PC-3 (cell line): ENCODE measurements at regions not wholly inside any gene's neighbourhood (a gene's known extent, or its start where the extent isn't known, plus 50 kb on each side); places are given as distances from the start of the nearest gene placed in this dataset.

Source experiments
- ATAC-seq: fragments of 200-7000 bp; cut with Tn5 transposase; 2 replicates; pipeline ENCODE4 v1.9.1; 2020; ENCODE audit warnings: mild to moderate bottlenecking, moderate library complexity
- BruUV-seq: library from RNA; stranded (reverse); fragments of 400-500 nt; replicated peaks from 2 replicates; lab custom pipeline; 2021; lab: Mats Ljungman, UMichigan
- CTCF ChIA-PET: fragments of 300-600 bp; sonication (Branson Sonifier 250); formaldehyde crosslinking; loops from one replicate; lab custom pipeline; 2022; ENCODE audit warnings: antibody characterized with exemption; lab: Charles Lee
- POLR2A ChIA-PET: fragments of 300-600 bp; sonication (Branson Sonifier 250); formaldehyde crosslinking; loops from one replicate; lab custom pipeline; 2022; ENCODE audit warnings: antibody characterized with exemption; ENCODE audit not compliant: unreplicated experiment; lab: Charles Lee
- DNase-seq: peaks from one replicate; pipeline ENCODE4 v3.0.0-alpha.2; 2015
- H2AFZ ChIP-seq: fragments of 300-600 bp; sonication (generic); 2 replicates; pipeline ENCODE4 v1.6.0; 2016; ENCODE audit warnings: antibody characterized with exemption, low read length
- H3F3A ChIP-seq: fragments of 300-600 bp; sonication (generic); one replicate; pipeline ENCODE4 v1.6.0; 2017; ENCODE audit warnings: antibody characterized with exemption, low read length, control low read depth, mild to moderate bottlenecking; ENCODE audit not compliant: unreplicated experiment
- H3K27ac ChIP-seq: fragments of 300-600 bp; sonication (generic); 2 replicates; pipeline ENCODE4 v1.5.1; 2016; ENCODE audit warnings: mild to moderate bottlenecking, low read length
- H3K27me3 ChIP-seq: fragments of 300-600 bp; sonication (generic); 2 replicates; pipeline ENCODE4 v1.6.1; 2016; ENCODE audit warnings: low read length, mixed read lengths
- H3K36me3 ChIP-seq: fragments of 300-600 bp; sonication (generic); 2 replicates; pipeline ENCODE4 v1.6.1; 2016; ENCODE audit warnings: low read depth, mixed run types, low read length, mixed read lengths
- H3K4me1 ChIP-seq: fragments of 300-600 bp; sonication (generic); 2 replicates; pipeline ENCODE4 v1.5.1; 2016; ENCODE audit warnings: low read length; ENCODE audit not compliant: insufficient read depth
- H3K4me2 ChIP-seq: fragments of 300-600 bp; sonication (generic); 2 replicates; pipeline ENCODE4 v1.6.0; 2016; ENCODE audit warnings: low read length
- H3K4me3 ChIP-seq: fragments of 300-600 bp; sonication (generic); 2 replicates; pipeline ENCODE4 v1.5.1; 2016; ENCODE audit warnings: mild to moderate bottlenecking, low read length, mixed read lengths
- H3K79me2 ChIP-seq: fragments of 300-600 bp; sonication (generic); 2 replicates; pipeline ENCODE4 v1.6.1; 2017; ENCODE audit warnings: low read length, mixed read lengths
- H3K9ac ChIP-seq: fragments of 300-600 bp; sonication (generic); 2 replicates; pipeline ENCODE4 v1.6.0; 2016; ENCODE audit warnings: mild to moderate bottlenecking, low read length
- H3K9me2 ChIP-seq: fragments of 300-600 bp; sonication (generic); replicated peaks from 2 replicates; pipeline ENCODE4 v1.6.1; 2016; ENCODE audit warnings: mixed run types, low read length, mixed read lengths
- H3K9me3 ChIP-seq: fragments of 300-600 bp; sonication (generic); 2 replicates; pipeline ENCODE4 v1.6.1; 2016; ENCODE audit warnings: low read length, mixed read lengths
- H4K20me1 ChIP-seq: fragments of 300-600 bp; sonication (generic); 2 replicates; pipeline ENCODE4 v1.6.1; 2016; ENCODE audit warnings: low read length, mixed read lengths
- CTCF ChIP-seq: fragments of 300-600 bp; sonication (generic); conservative IDR thresholded peaks from 2 replicates; pipeline ENCODE4 v1.5.1; 2017; ENCODE audit warnings: antibody characterized with exemption, low read depth, mild to moderate bottlenecking, low read length
- EZH2 ChIP-seq: fragments of 300-600 bp; sonication (generic); IDR thresholded peaks from one replicate; pipeline ENCODE4 v1.6.1; 2017; ENCODE audit warnings: antibody characterized with exemption, mild to moderate bottlenecking, low read length; ENCODE audit not compliant: unreplicated experiment
- EZH2phosphoT487 ChIP-seq: fragments of 300-600 bp; sonication (generic); IDR thresholded peaks from 2 replicates; pipeline ENCODE4 v1.6.1; 2018; ENCODE audit warnings: mild to moderate bottlenecking, antibody characterized with exemption, low read length, borderline replicate concordance
- intact Hi-C: fragments of 100-400 bp; cut with micrococcal nuclease; formaldehyde crosslinking; loops from 2 replicates; pipeline ENCODE4 v1.9.0; 2023

GRCh38 chr3:190764231-190765134 lies 98.0 kb downstream of the GMNC start:
- Histone ChIP-seq H3F3A (no peaks in the 10 kb centered on the region), H3K9ac (no peak overlapping the region), H2AFZ (no peak overlapping the region), H3K4me3 (no peak overlapping the region), H4K20me1 (no peaks in the 10 kb centered on the region), H3K27ac (no peak overlapping the region), H3K4me1 (no peaks in the 10 kb centered on the region), H3K36me3 (no peaks in the 10 kb centered on the region), H3K9me3 (no peaks in the 10 kb centered on the region), H3K27me3 (no peaks in the 10 kb centered on the region), H3K9me2 (no peaks in the 10 kb centered on the region), H3K79me2 (no peaks in the 10 kb centered on the region), H3K4me2 (no peak overlapping the region)
- POLR2A ChIA-PET: no interaction called here
- ATAC-seq: no peak
- intact Hi-C loops: no loop called here
- CTCF ChIA-PET: no interaction called here
- DNase-seq: no peak
- no peak for TF ChIP-seq EZH2phosphoT487
- no peak for TF ChIP-seq EZH2
- TF ChIP-seq CTCF: no peak
- no TSS peak for BruUV-seq

GRCh38 chr3:190762801-190763200 lies 99.7 kb downstream of the GMNC start:
- H2AFZ ChIP-seq: peak overlapping the region; percentile 18; the same call in 1 of the 2 replicates
- TF ChIP-seq EZH2phosphoT487: no peak
- no peak for TF ChIP-seq EZH2
- no peak for TF ChIP-seq CTCF
- H3K79me2 ChIP-seq: no peaks in the 10 kb centered on the region
- DNase-seq (no peak), ATAC-seq (no peak)
- H3K4me2 ChIP-seq: no peak overlapping the region
- no peak overlapping the region for H3K4me3 ChIP-seq
- H3K9me2 ChIP-seq: no peaks in the 10 kb centered on the region
- intact Hi-C loops: no loop called here
- ChIA-PET CTCF (no interaction called here), POLR2A (no interaction called here)
- no peaks in the 10 kb centered on the region for H3K4me1 ChIP-seq
- no peaks in the 10 kb centered on the region for H3K9me3 ChIP-seq
- no peaks in the 10 kb centered on the region for H4K20me1 ChIP-seq
- no peak overlapping the region for H3K9ac ChIP-seq
- H3K27ac ChIP-seq: no peak overlapping the region
- no peaks in the 10 kb centered on the region for H3K36me3 ChIP-seq
- BruUV-seq: no TSS peak
- H3F3A ChIP-seq: no peaks in the 10 kb centered on the region
- H3K27me3 ChIP-seq: no peaks in the 10 kb centered on the region

- no peaks in the 10 kb centered on the region for H3K9me2 ChIP-seq
- no peak overlapping the region for H2AFZ ChIP-seq
- no peak overlapping the region for H3K4me3 ChIP-seq
- no peak overlapping the region for H3K27ac ChIP-seq
- H3K79me2 ChIP-seq: no peaks in the 10 kb centered on the region
- no peak for DNase-seq
- no peaks in the 10 kb centered on the region for H3K27me3 ChIP-seq
- H4K20me1 ChIP-seq: no peaks in the 10 kb centered on the region
- H3F3A ChIP-seq: no peaks in the 10 kb centered on the region
- no peaks in the 10 kb centered on the region for H3K36me3 ChIP-seq
- no peaks in the 10 kb centered on the region for H3K4me1 ChIP-seq
- no peak overlapping the region for H3K9ac ChIP-seq
- ATAC-seq: no peak
- no peaks in the 10 kb centered on the region for H3K9me3 ChIP-seq
- CTCF ChIA-PET: no interaction called here
- POLR2A ChIA-PET: no interaction called here
- no peak overlapping the region for H3K4me2 ChIP-seq
- intact Hi-C loops: no loop called here
- TF ChIP-seq EZH2 (no peak), CTCF (no peak), EZH2phosphoT487 (no peak)
- no TSS peak for BruUV-seq
Measured at GRCh38 chr3:190747571-190747970, 114.9 kb downstream of the GMNC start.
